ENCODE measurements at regions not wholly inside any gene's neighbourhood (a gene's known extent, or its start where the extent isn't known, plus 50 kb on each side); places are given as distances from the start of the nearest gene placed in this dataset.

- Histone ChIP-seq H3K36me3 (ENCODE audit: control insufficient read depth, insufficient read depth, low read length) (no peaks in the 10 kb centered on the region), H3K4me1 (ENCODE audit: control insufficient read depth, insufficient read depth, low read length) (no peaks in the 10 kb centered on the region), H3K9me3 (ENCODE audit: control insufficient read depth, low read depth, low read length) (no peaks in the 10 kb centered on the region), H3K27ac (ENCODE audit: low read length) (no peak overlapping the region), H3K27me3 (ENCODE audit: control insufficient read depth, insufficient read depth, low read length) (no peaks in the 10 kb centered on the region), H3K4me3 (ENCODE audit: low read length) (no peak overlapping the region)
- DNase-seq: no peak
- 63% methylated on average over 2 of the region's 3 CpGs for WGBS (ENCODE audit: insufficient coverage, low lambda C conversion rate)
Observed at GRCh38 chr4:135007400-135007799, 805.8 kb upstream of the PABPC4L start.

GRCh38 chr4:134999169-134999568 lies 797.6 kb upstream of the PABPC4L start:
- DNase-seq: no peak
- no peak overlapping the region for H3K4me3 ChIP-seq (ENCODE audit: low read length)
- H3K27ac ChIP-seq (ENCODE audit: low read length): no peak overlapping the region
- no peaks in the 10 kb centered on the region for H3K36me3 ChIP-seq (ENCODE audit: control insufficient read depth, insufficient read depth, low read length)
- H3K27me3 ChIP-seq (ENCODE audit: control insufficient read depth, insufficient read depth, low read length): no peaks in the 10 kb centered on the region
- no peaks in the 10 kb centered on the region for H3K9me3 ChIP-seq (ENCODE audit: control insufficient read depth, low read depth, low read length)
- WGBS (ENCODE audit: insufficient coverage, low lambda C conversion rate): 100% methylated on average over 1 of the region's 2 CpGs
- no peaks in the 10 kb centered on the region for H3K4me1 ChIP-seq (ENCODE audit: control insufficient read depth, insufficient read depth, low read length)

GRCh38 chr4:134961963-134962362 lies 760.4 kb upstream of the PABPC4L start:
- Histone ChIP-seq H3K4me1 (ENCODE audit: control insufficient read depth, insufficient read depth, low read length) (no peaks in the 10 kb centered on the region), H3K4me3 (ENCODE audit: low read length) (no peak overlapping the region), H3K27ac (ENCODE audit: low read length) (no peak overlapping the region), H3K36me3 (ENCODE audit: control insufficient read depth, insufficient read depth, low read length) (no peaks in the 10 kb centered on the region), H3K9me3 (ENCODE audit: control insufficient read depth, low read depth, low read length) (no peaks in the 10 kb centered on the region), H3K27me3 (ENCODE audit: control insufficient read depth, insufficient read depth, low read length) (no peaks in the 10 kb centered on the region)
- DNase-seq: no peak
- WGBS (ENCODE audit: insufficient coverage, low lambda C conversion rate): no CpG with 5 or more reads among the region's 3 CpGs

GRCh38 chr4:134958862-134959261 lies 757.3 kb upstream of the PABPC4L start:
- Histone ChIP-seq H3K27ac (ENCODE audit: low read length) (no peak overlapping the region), H3K4me3 (ENCODE audit: low read length) (no peak overlapping the region), H3K36me3 (ENCODE audit: control insufficient read depth, insufficient read depth, low read length) (no peaks in the 10 kb centered on the region), H3K4me1 (ENCODE audit: control insufficient read depth, insufficient read depth, low read length) (no peaks in the 10 kb centered on the region), H3K9me3 (ENCODE audit: control insufficient read depth, low read depth, low read length) (no peaks in the 10 kb centered on the region), H3K27me3 (ENCODE audit: control insufficient read depth, insufficient read depth, low read length) (no peaks in the 10 kb centered on the region)
- DNase-seq: no peak
- WGBS (ENCODE audit: insufficient coverage, low lambda C conversion rate): no CpG with 5 or more reads among the region's 1 CpG

- Histone ChIP-seq H3K4me1 (ENCODE audit: control insufficient read depth, insufficient read depth, low read length) (no peaks in the 10 kb centered on the region), H3K4me3 (ENCODE audit: low read length) (no peak overlapping the region), H3K36me3 (ENCODE audit: control insufficient read depth, insufficient read depth, low read length) (no peaks in the 10 kb centered on the region), H3K27ac (ENCODE audit: low read length) (no peak overlapping the region), H3K9me3 (ENCODE audit: control insufficient read depth, low read depth, low read length) (peaks cover 3% of the 10 kb centered on the region), H3K27me3 (ENCODE audit: control insufficient read depth, insufficient read depth, low read length) (no peaks in the 10 kb centered on the region)
- 100% methylated on average over 1 of the region's 1 CpG for WGBS (ENCODE audit: insufficient coverage, low lambda C conversion rate)
- no peak for DNase-seq
Observed at GRCh38 chr4:134955059-134955458, 753.5 kb upstream of the PABPC4L start.

GRCh38 chr4:134952775-134953174 lies 751.2 kb upstream of the PABPC4L start:
- H3K27ac ChIP-seq (ENCODE audit: low read length): no peak overlapping the region
- DNase-seq: no peak
- no peak overlapping the region for H3K4me3 ChIP-seq (ENCODE audit: low read length)
- no peaks in the 10 kb centered on the region for H3K27me3 ChIP-seq (ENCODE audit: control insufficient read depth, insufficient read depth, low read length)
- H3K4me1 ChIP-seq (ENCODE audit: control insufficient read depth, insufficient read depth, low read length): no peaks in the 10 kb centered on the region
- WGBS (ENCODE audit: insufficient coverage, low lambda C conversion rate): no CpG with 5 or more reads among the region's 21 CpGs
- H3K36me3 ChIP-seq (ENCODE audit: control insufficient read depth, insufficient read depth, low read length): no peaks in the 10 kb centered on the region
- peaks cover 10% of the 10 kb centered on the region for H3K9me3 ChIP-seq (ENCODE audit: control insufficient read depth, low read depth, low read length)

- Histone ChIP-seq H3K27ac (ENCODE audit: low read length) (no peak overlapping the region), H3K36me3 (ENCODE audit: control insufficient read depth, insufficient read depth, low read length) (no peaks in the 10 kb centered on the region), H3K9me3 (ENCODE audit: control insufficient read depth, low read depth, low read length) (peaks cover 10% of the 10 kb centered on the region), H3K27me3 (ENCODE audit: control insufficient read depth, insufficient read depth, low read length) (no peaks in the 10 kb centered on the region), H3K4me3 (ENCODE audit: low read length) (no peak overlapping the region), H3K4me1 (ENCODE audit: control insufficient read depth, insufficient read depth, low read length) (no peaks in the 10 kb centered on the region)
- WGBS (ENCODE audit: insufficient coverage, low lambda C conversion rate): no CpG with 5 or more reads among the region's 13 CpGs
- DNase-seq: no peak
Observed at GRCh38 chr4:134952305-134952704, 750.7 kb upstream of the PABPC4L start.

- no peaks in the 10 kb centered on the region for H3K36me3 ChIP-seq (ENCODE audit: control insufficient read depth, insufficient read depth, low read length)
- H3K9me3 ChIP-seq (ENCODE audit: control insufficient read depth, low read depth, low read length): peaks cover 10% of the 10 kb centered on the region
- DNase-seq: no peak
- WGBS (ENCODE audit: insufficient coverage, low lambda C conversion rate): no CpG with 5 or more reads among the region's 22 CpGs
- no peaks in the 10 kb centered on the region for H3K27me3 ChIP-seq (ENCODE audit: control insufficient read depth, insufficient read depth, low read length)
- H3K4me1 ChIP-seq (ENCODE audit: control insufficient read depth, insufficient read depth, low read length): no peaks in the 10 kb centered on the region
- no peak overlapping the region for H3K4me3 ChIP-seq (ENCODE audit: low read length)
- H3K27ac ChIP-seq (ENCODE audit: low read length): no peak overlapping the region
Observed at GRCh38 chr4:134948110-134948642, 746.6 kb upstream of the PABPC4L start.

GRCh38 chr4:134944115-134944514 lies 742.5 kb upstream of the PABPC4L start:
- no peak for DNase-seq
- no CpG with 5 or more reads among the region's 21 CpGs for WGBS (ENCODE audit: insufficient coverage, low lambda C conversion rate)
- Histone ChIP-seq H3K27ac (ENCODE audit: low read length) (no peak overlapping the region), H3K9me3 (ENCODE audit: control insufficient read depth, low read depth, low read length) (peaks cover 7% of the 10 kb centered on the region), H3K4me3 (ENCODE audit: low read length) (no peak overlapping the region), H3K27me3 (ENCODE audit: control insufficient read depth, insufficient read depth, low read length) (no peaks in the 10 kb centered on the region), H3K4me1 (ENCODE audit: control insufficient read depth, insufficient read depth, low read length) (no peaks in the 10 kb centered on the region), H3K36me3 (ENCODE audit: control insufficient read depth, insufficient read depth, low read length) (no peaks in the 10 kb centered on the region)

GRCh38 chr4:134936014-134936413 lies 734.4 kb upstream of the PABPC4L start:
- 80% methylated on average over 1 of the region's 3 CpGs for WGBS (ENCODE audit: insufficient coverage, low lambda C conversion rate)
- H3K4me3 ChIP-seq (ENCODE audit: low read length): no peak overlapping the region
- DNase-seq: no peak
- H3K4me1 ChIP-seq (ENCODE audit: control insufficient read depth, insufficient read depth, low read length): no peaks in the 10 kb centered on the region
- no peaks in the 10 kb centered on the region for H3K27me3 ChIP-seq (ENCODE audit: control insufficient read depth, insufficient read depth, low read length)
- no peaks in the 10 kb centered on the region for H3K36me3 ChIP-seq (ENCODE audit: control insufficient read depth, insufficient read depth, low read length)
- H3K9me3 ChIP-seq (ENCODE audit: control insufficient read depth, low read depth, low read length): no peaks in the 10 kb centered on the region
- no peak overlapping the region for H3K27ac ChIP-seq (ENCODE audit: low read length)

- H3K4me3 ChIP-seq (ENCODE audit: low read length): no peak overlapping the region
- H3K9me3 ChIP-seq (ENCODE audit: control insufficient read depth, low read depth, low read length): no peaks in the 10 kb centered on the region
- no peaks in the 10 kb centered on the region for H3K36me3 ChIP-seq (ENCODE audit: control insufficient read depth, insufficient read depth, low read length)
- WGBS (ENCODE audit: insufficient coverage, low lambda C conversion rate): 100% methylated on average over 1 of the region's 2 CpGs
- no peaks in the 10 kb centered on the region for H3K4me1 ChIP-seq (ENCODE audit: control insufficient read depth, insufficient read depth, low read length)
- no peak overlapping the region for H3K27ac ChIP-seq (ENCODE audit: low read length)
- no peaks in the 10 kb centered on the region for H3K27me3 ChIP-seq (ENCODE audit: control insufficient read depth, insufficient read depth, low read length)
- DNase-seq: no peak
Observed at GRCh38 chr4:134935320-134935719, 733.7 kb upstream of the PABPC4L start.

Measured in large intestine (tissue), 3 donors.